GM19328 (cell line): ENCODE measurements at regions not wholly inside any gene's neighbourhood (a gene's known extent, or its start where the extent isn't known, plus 50 kb on each side); places are given as distances from the start of the nearest gene placed in this dataset.
"Not testable (repeated sequence)": the region's sequence is repeated elsewhere in the genome, so short reads cannot be mapped to it uniquely, and the experiment has no call there.

ENCODE experiments used
- ATAC-seq: cut with Tn5 transposase; IDR thresholded peaks from one replicate; pipeline ENCODE4 v1.9.1; 2021; ENCODE audit warnings: mild to moderate bottlenecking, moderate library complexity; ENCODE audit not compliant: unreplicated experiment

GRCh38 chr6:126955621-126956020, 162.8 kb upstream of the RSPO3 start:
- ATAC-seq = no peak

- ATAC-seq = no peak
These were observed 160.8 kb upstream of the RSPO3 start for GRCh38 chr6:126957721-126958120.

DNA sequence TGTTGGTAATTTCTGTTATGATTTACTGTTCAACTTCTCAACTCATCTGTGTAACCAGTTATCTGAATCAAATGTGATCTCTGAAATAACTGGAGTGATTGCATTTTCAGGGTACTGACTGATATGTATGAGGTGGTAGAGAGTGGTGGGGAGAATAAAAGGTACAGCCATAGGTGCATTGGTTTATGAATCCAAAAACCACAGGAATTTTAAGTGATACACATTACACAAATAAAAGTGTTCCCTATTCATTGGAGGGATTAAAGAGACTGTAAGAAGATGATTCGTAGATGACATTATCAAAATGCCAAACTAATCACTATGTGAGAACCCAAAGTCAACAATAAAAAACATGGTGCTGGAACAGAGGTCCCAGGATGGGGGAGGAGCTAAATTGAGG, 158.7 kb upstream of the RSPO3 start:
- no peak for ATAC-seq

GRCh38 chr6:126963077-126963809, 155.2 kb upstream of the RSPO3 start:
- ATAC-seq = no peak

GRCh38 chr6:126967296-126968005, 151.0 kb upstream of the RSPO3 start:
- no peak for ATAC-seq

- ATAC-seq = no peak
These were observed 142.1 kb upstream of the RSPO3 start for GRCh38 chr6:126976253-126976797.

- no peak for ATAC-seq
These were observed 134.7 kb upstream of the RSPO3 start for GRCh38 chr6:126983779-126984178.

DNA sequence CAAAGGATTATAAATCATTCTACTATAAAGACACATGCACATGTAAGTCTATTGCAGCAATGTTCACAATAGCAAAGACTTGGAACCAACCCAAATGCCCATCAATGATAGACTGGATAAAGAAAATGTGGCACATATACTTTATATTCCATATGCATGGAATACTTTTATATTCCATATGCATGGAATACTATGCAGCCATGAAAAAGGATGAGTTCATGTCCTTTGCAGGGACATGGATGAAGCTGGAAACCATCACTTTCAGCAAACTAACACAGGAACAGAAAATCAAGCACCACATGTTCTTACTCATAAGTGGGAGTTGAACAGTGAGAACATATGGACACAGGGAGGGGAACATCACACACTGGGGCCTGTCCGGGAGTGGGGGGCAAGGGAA, 130.3 kb upstream of the RSPO3 start:
- not testable (repeated sequence) for ATAC-seq

DNA sequence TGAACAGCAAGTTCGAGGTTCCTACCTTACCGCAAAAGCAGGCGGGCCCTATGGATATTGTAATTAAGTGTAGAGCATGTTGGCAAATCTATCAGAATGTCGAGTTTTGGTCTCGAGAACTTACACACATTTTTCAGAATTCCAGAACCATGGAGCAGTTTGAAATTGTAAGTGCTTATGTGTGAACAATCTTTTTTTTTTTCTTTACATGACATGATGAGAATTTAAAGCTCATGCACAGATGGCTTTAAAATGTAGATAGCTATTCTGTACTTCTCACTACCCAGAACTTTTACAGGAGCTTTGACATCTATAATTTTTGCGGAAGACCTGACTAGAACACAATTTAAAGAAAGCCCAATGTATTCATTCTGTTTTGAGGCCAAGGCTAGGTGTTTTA, 117.8 kb upstream of the RSPO3 start:
- no peak for ATAC-seq

DNA sequence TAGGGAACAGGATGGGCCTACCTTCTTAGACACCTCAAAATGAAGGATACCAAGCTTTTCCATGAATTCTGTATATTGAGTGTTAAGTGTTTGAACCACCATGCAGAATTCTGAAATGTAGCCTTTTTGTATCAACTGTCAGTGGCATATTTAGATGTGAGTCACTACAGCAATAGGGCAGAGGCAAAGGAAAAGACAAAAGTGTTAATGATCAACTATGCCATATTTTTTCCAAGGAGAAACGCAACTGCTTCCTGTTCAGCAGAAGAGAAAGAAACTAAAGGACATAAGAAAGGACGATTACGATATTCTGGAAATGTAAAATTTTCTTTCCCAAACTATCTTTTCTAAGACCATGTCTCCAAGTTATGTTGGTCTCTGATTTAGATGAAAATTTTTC, 104.6 kb upstream of the RSPO3 start:
- ATAC-seq = no peak

- no peak for ATAC-seq
These were observed 102.6 kb upstream of the RSPO3 start for GRCh38 chr6:127015858-127016257.

DNA sequence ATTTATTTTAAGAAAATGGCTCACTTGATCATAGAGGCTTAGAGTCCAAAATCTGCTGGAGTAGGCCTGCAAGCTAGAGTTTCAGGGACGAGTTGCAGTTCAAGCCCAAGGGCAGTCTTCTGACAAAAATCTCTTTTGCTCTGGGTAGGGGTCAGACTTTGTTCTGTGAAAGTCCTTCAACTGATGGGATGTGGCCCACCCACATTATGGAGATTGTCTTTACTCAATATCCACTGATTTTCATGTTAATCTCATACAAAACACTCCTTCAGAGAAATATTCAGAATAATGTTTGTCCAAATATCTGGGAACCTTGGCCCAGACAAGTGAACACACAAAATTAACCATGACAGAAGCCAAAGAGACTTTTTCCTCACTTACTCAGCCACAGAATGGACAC, 98.6 kb upstream of the RSPO3 start:
- no peak for ATAC-seq

DNA sequence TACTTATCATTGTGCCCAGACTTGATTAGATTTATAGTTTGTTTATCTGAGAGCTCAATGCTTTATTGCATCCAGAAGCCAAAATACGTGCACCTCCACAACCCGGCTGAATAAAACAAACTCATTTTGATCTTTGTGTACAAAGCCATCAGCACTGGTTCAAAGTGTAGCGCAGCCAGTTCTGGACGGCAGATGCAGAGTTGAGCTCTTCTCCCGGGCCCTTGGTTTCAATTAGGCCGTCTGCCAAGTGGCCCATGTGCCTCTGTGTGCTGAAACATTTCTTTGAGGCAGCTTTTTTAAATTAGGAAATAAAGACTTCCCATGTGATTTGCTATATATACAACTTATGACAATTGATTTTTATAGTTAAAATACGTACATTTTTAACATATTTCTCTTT, 96.2 kb upstream of the RSPO3 start:
- no peak for ATAC-seq

- ATAC-seq = no peak
These were observed 95.3 kb upstream of the RSPO3 start for GRCh38 chr6:127023001-127023778.

GRCh38 chr6:127026247-127026646, 92.2 kb upstream of the RSPO3 start:
- ATAC-seq = no peak

GRCh38 chr6:127030111-127030510, 88.4 kb upstream of the RSPO3 start:
- no peak for ATAC-seq

DNA sequence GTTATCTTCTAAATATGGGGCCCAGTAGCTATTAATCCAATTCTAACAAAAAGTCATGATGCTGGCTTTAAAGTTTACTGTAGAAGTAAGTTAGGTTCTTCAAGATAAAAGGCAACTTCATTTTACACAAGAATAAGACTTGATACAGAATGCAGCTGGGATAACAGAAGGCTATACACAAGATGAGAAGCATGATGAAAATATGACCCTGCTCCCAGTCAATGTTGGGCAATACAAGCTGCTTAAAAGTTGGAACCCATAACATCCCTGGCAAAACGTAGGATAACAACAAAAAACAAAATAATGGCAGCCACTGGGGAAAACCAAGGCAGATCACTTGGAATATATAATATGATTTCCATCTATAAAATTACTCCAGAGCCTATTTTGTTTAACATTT, 87.6 kb upstream of the RSPO3 start:
- ATAC-seq = no peak

- ATAC-seq = no peak
These were observed 87.0 kb upstream of the RSPO3 start for GRCh38 chr6:127031511-127031910.

- ATAC-seq = no peak
These were observed 85.5 kb upstream of the RSPO3 start for GRCh38 chr6:127032971-127033370.

GRCh38 chr6:127051571-127052260, 66.8 kb upstream of the RSPO3 start:
- ATAC-seq = no peak
